Endothelial cell of umbilical vein (primary cell): ENCODE measurements at regions not wholly inside any gene's neighbourhood (a gene's known extent, or its start where the extent isn't known, plus 50 kb on each side); places are given as distances from the start of the nearest gene placed in this dataset.

Experiments used
- BruUV-seq: library from RNA; stranded (reverse); fragments of 400-500 nt; replicated peaks from 2 replicates; lab custom pipeline; 2021; lab: Mats Ljungman, UMichigan
- CTCF ChIA-PET: fragments of 300-600, 350-600 bp; sonication (Branson Sonifier 250); formaldehyde crosslinking; loops from one replicate; lab custom pipeline; 2021; ENCODE audit warnings: antibody characterized with exemption, inconsistent platforms; lab: Charles Lee
- POLR2A ChIA-PET: fragments of 300-600, 350-600 bp; sonication (Branson Sonifier 250); formaldehyde crosslinking; loops from one replicate; lab custom pipeline; 2021; ENCODE audit warnings: antibody characterized with exemption, inconsistent platforms; lab: Charles Lee
- DNase-seq: peaks from one replicate; pipeline ENCODE4 v3.0.0-alpha.2; 2011; ENCODE audit warnings: low read depth, low spot score
- FAIRE-seq: peaks from 2 replicates; lab custom pipeline; 2011; peaks lifted over from hg19 to GRCh38; lab: Jason Lieb, UNC
- H2AFZ ChIP-seq: 2 replicates; pipeline ENCODE4 v1.6.0; 2012; ENCODE audit warnings: low read depth, low read length, control low read depth, inconsistent platforms
- H3K27ac ChIP-seq: 2 replicates; pipeline ENCODE4 v1.5.1; 2011; ENCODE audit warnings: low read depth, mild to moderate bottlenecking, control low read depth, low read length, moderate library complexity; ENCODE audit not compliant: insufficient read depth
- H3K27me3 ChIP-seq, 2 experiments: 2 replicates each; pipeline versions ENCODE4 v1.6.0 to v1.6.1; 2011; ENCODE audit warnings: low read length in 2 of 2, mixed read lengths in 1 of 2; ENCODE audit not compliant: control insufficient read depth in 2 of 2, insufficient read depth in 2 of 2
- H3K36me3 ChIP-seq, 2 experiments: 2 replicates in 1 of 2; 3 replicates in 1 of 2; pipeline ENCODE4 v1.5.1; 2011; ENCODE audit warnings: low read length in 2 of 2, mild to moderate bottlenecking in 1 of 2, moderate library complexity in 1 of 2; ENCODE audit not compliant: control insufficient read depth in 2 of 2, insufficient read depth in 2 of 2; ENCODE audit errors: extremely low read depth in 1 of 2
- H3K4me1 ChIP-seq: 3 replicates; pipeline ENCODE4 v1.5.1; 2011; ENCODE audit warnings: mild to moderate bottlenecking, low read length; ENCODE audit not compliant: control insufficient read depth, insufficient read depth; ENCODE audit errors: extremely low read depth
- H3K4me2 ChIP-seq: 2 replicates; pipeline ENCODE4 v1.6.1; 2011; ENCODE audit warnings: low read length, control low read depth, mixed read lengths; ENCODE audit not compliant: insufficient read depth
- H3K4me3 ChIP-seq, 3 experiments: fragments of 200-600 bp in 1 of 3; sonication (generic), shearing (Covaris generic) in 1 of 3; replicated peaks in 1 of 3; 2 replicates each; pipeline ENCODE4 v1.5.1; 2011 to 2016; ENCODE audit warnings: control low read depth in 3 of 3, low read length in 3 of 3, mild to moderate bottlenecking in 2 of 3, inconsistent platforms in 1 of 3, low read depth in 1 of 3, moderate library complexity in 1 of 3; ENCODE audit not compliant: insufficient read depth in 1 of 3
- H3K79me2 ChIP-seq: 2 replicates; pipeline ENCODE4 v1.6.0; 2012; ENCODE audit warnings: low read length, inconsistent platforms; ENCODE audit not compliant: control insufficient read depth, insufficient read depth
- H3K9ac ChIP-seq: replicated peaks from 2 replicates; pipeline ENCODE3; 2011; ENCODE audit warnings: low read length, control low read depth; ENCODE audit not compliant: insufficient read depth; ENCODE audit errors: extremely low read depth
- H3K9me1 ChIP-seq: replicated peaks from 3 replicates; pipeline ENCODE4 v1.6.0; 2011; ENCODE audit warnings: mild to moderate bottlenecking, low read length; ENCODE audit not compliant: control insufficient read depth, insufficient read depth; ENCODE audit errors: extremely low read depth
- H3K9me3 ChIP-seq: replicated peaks from 2 replicates; pipeline ENCODE4 v1.5.1; 2012; ENCODE audit warnings: low read length, inconsistent platforms; ENCODE audit not compliant: control insufficient read depth, insufficient read depth
- H4K20me1 ChIP-seq: replicated peaks from 2 replicates; pipeline ENCODE3; 2011; ENCODE audit warnings: mild to moderate bottlenecking, low read length; ENCODE audit not compliant: control insufficient read depth, insufficient read depth; ENCODE audit errors: extremely low read depth
- CTCF ChIP-seq, 2 donors: IDR thresholded peaks; 1 replicate in 1 of 2; 2 replicates in 1 of 2; pipeline ENCODE4 v1.5.1; 2011; ENCODE audit warnings: low read length in 2 of 2, mild to moderate bottlenecking in 2 of 2, moderate library complexity in 2 of 2, control low read depth in 1 of 2, inconsistent platforms in 1 of 2, low read depth in 1 of 2; ENCODE audit not compliant: insufficient read depth in 1 of 2; ENCODE audit errors: extremely low read depth in 1 of 2
- EZH2 ChIP-seq: IDR thresholded peaks from 2 replicates; pipeline ENCODE4 v1.6.1; 2012; ENCODE audit warnings: borderline replicate concordance, low read depth, mild to moderate bottlenecking, moderate library complexity, low read length, inconsistent platforms; ENCODE audit not compliant: severe bottlenecking
- FOS ChIP-seq: IDR thresholded peaks from 2 replicates; pipeline ENCODE4 v1.6.1; 2011; ENCODE audit warnings: mild to moderate bottlenecking, low read length, moderate library complexity, borderline replicate concordance; ENCODE audit not compliant: insufficient read depth
- GATA2 ChIP-seq: IDR thresholded peaks from 2 replicates; pipeline ENCODE4 v1.7.0; 2011; ENCODE audit warnings: low read depth, mild to moderate bottlenecking, moderate library complexity, mixed read lengths, low read length; ENCODE audit not compliant: insufficient read length, insufficient read depth
- JUN ChIP-seq: IDR thresholded peaks from 2 replicates; pipeline ENCODE4 v1.6.1; 2011; ENCODE audit warnings: borderline replicate concordance, low read depth; ENCODE audit not compliant: insufficient read length, insufficient read depth
- MAX ChIP-seq: IDR thresholded peaks from 2 replicates; pipeline ENCODE4 v1.6.1; 2011; ENCODE audit not compliant: insufficient read depth, insufficient read length
- MYC ChIP-seq: IDR thresholded peaks from one replicate; pipeline ENCODE4 v1.6.1; 2011; ENCODE audit warnings: mild to moderate bottlenecking, low read depth, low read length
- POLR2A ChIP-seq: IDR thresholded peaks from 2 replicates; pipeline ENCODE4 v1.6.1; 2012; ENCODE audit warnings: low read depth, mild to moderate bottlenecking, control low read depth, low read length
- POLR2AphosphoS5 ChIP-seq: IDR thresholded peaks from 2 replicates; pipeline ENCODE4 v1.6.1; 2012; ENCODE audit warnings: low read depth, mild to moderate bottlenecking, control low read depth, low read length, moderate library complexity; ENCODE audit not compliant: insufficient read depth
- dilution Hi-C: fragments of 300-500 bp; cut with MboI; formaldehyde crosslinking; loops from one replicate; pipeline ENCODE4 v1.15.0; 2019; ENCODE audit warnings: low sequenced_read_pairs; ENCODE audit not compliant: extremely low pct_ligation_motif_present
- intact Hi-C: fragments of 100-400 bp; cut with micrococcal nuclease; formaldehyde crosslinking; loops from one replicate; pipeline ENCODE4 v1.10.0; 2022

GRCh38 chr1:239742416-239743109, 349.1 kb upstream of the FMN2 start:
- ChIA-PET POLR2A (no interaction called here), CTCF (no interaction called here)
- Histone ChIP-seq H3K27ac (no peak overlapping the region), H3K36me3 (no peaks in the 10 kb centered on the region), H3K27me3 (no peaks in the 10 kb centered on the region), H3K9ac (no peak overlapping the region), H3K4me2 (no peak overlapping the region), H3K4me1 (no peaks in the 10 kb centered on the region), H3K4me3 (no peak overlapping the region), H3K79me2 (no peaks in the 10 kb centered on the region), H2AFZ (no peak overlapping the region), H3K9me3 (no peaks in the 10 kb centered on the region), H4K20me1 (no peaks in the 10 kb centered on the region), H3K9me1 (no peaks in the 10 kb centered on the region)
- TF ChIP-seq JUN (no peak), GATA2 (no peak), EZH2 (no peak), MYC (no peak), POLR2AphosphoS5 (no peak), MAX (no peak), CTCF (IDR thresholded peaks at IDR 0.05; ENCODE audit: extremely low read depth in 1 of 2, insufficient read depth in 1 of 2, low read depth in 1 of 2, low read length in 2 of 2) (no peak), FOS (no peak), POLR2A (no peak)
- intact Hi-C loops (no loop called here), dilution Hi-C loops (no loop called here)
- no peak for DNase-seq
- BruUV-seq: no TSS peak
- no peak for FAIRE-seq
